Skin epidermis (tissue), 12 donors: ENCODE measurements at regions not wholly inside any gene's neighbourhood (a gene's known extent, or its start where the extent isn't known, plus 50 kb on each side); places are given as distances from the start of the nearest gene placed in this dataset.

Source experiments
- H3K27ac ChIP-seq, 21 experiments: fragments of 200-600 bp; sonication (generic) in 11 of 21; one replicate each; pipeline ENCODE4 v1.5.0; 2020; ENCODE audit warnings: mild to moderate bottlenecking in 3 of 21, inconsistent platforms in 2 of 21, moderate library complexity in 2 of 21
- H3K4me3 ChIP-seq, 7 experiments: fragments of 200-600 bp; sonication (generic) in 2 of 7; one replicate each; pipeline ENCODE4 v1.5.0; 2020; ENCODE audit warnings: inconsistent platforms in 2 of 7, mild to moderate bottlenecking in 2 of 7, moderate library complexity in 1 of 7

- no peak overlapping the region for H3K4me3 ChIP-seq
Observed at GRCh38 chr1:82899017-82899416, 1098.3 kb downstream of the ADGRL2 start.

DNA sequence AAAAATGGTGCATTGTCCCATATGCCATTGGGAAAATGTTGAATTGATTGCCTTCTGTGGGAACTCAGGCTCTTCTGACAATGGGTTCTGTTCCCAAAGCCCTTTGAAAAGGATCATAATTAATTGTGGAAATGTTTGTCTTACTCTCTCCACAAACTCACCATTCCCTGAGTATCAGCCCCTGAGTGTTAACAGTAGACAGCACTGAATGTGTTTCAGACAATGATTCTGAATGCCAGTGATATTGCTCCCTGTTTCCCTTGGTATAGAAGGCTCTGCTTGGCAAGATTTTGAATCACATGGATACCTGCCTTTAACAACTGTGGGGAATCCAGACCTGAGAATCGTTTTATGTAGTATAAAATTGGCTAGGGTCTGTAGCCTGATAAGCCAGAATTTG lies 1096.8 kb downstream of the ADGRL2 start:
- no peak overlapping the region for H3K4me3 ChIP-seq
- H3K27ac ChIP-seq: no peak overlapping the region

More at GRCh38 chr1:82899017-82899416, 1098.3 kb downstream of the ADGRL2 start:
- H3K27ac ChIP-seq: no peak overlapping the region

GRCh38 chr1:82896036-82896435 lies 1095.3 kb downstream of the ADGRL2 start:
- no peak overlapping the region for H3K4me3 ChIP-seq

GRCh38 chr1:82894635-82895034 lies 1093.9 kb downstream of the ADGRL2 start:
- Histone ChIP-seq H3K27ac (no peak overlapping the region), H3K4me3 (no peak overlapping the region)

More at GRCh38 chr1:82896036-82896435, 1095.3 kb downstream of the ADGRL2 start:
- no peak overlapping the region for H3K27ac ChIP-seq

- H3K4me3 ChIP-seq: no peak overlapping the region
- no peak overlapping the region for H3K27ac ChIP-seq
Observed at GRCh38 chr1:82893712-82894470, 1093.2 kb downstream of the ADGRL2 start.

DNA sequence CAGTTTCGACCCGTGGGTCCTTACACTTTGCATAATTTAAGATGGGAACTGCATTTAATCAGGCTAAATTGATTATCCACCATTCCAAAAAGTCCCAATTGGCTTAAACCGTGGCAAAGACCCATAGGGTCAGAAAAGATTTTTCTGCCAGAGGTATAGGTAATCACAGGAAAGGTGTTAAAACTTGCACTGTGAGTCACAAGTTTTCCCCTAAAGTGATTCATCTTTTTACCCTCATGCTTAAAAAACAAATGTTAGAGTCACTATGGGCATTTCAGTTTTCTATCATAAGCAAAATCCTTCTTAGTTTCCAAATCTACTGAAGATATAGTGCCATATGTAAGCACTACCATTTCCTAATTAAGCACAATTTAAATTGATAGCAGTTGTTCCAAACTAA lies 1079.8 kb downstream of the ADGRL2 start:
- no peak overlapping the region for H3K27ac ChIP-seq
- H3K4me3 ChIP-seq: no peak overlapping the region

DNA sequence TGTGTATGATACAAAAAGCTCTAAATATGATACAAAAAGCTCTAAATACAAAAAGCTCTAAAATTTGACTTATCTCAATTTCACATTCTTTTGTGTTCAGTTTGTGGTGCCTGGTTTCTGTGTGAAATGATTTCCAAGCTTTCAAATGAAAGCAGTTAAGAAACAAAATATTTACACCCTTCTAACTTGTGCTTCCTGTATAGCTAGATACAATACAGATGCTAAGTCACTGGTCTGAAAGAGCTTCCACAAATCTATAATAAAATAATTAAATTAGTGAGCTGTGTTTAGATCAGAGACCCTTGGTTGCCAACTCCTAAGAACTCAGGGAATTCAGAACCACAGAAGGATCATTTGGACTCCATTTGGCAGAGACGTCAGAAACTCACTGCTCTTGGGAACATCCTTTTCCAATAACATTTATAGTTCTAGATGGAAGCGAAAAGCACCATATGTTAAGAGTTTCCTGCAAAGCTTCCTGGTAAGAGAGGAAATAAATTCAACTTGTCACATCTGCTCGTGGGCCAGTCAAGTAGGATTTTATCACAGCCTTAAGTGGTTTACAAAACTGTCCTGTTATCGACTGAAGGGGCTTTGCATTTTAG lies 1079.1 kb downstream of the ADGRL2 start:
- no peak overlapping the region for H3K4me3 ChIP-seq
- H3K27ac ChIP-seq: no peak overlapping the region

- no peak overlapping the region for H3K27ac ChIP-seq
- H3K4me3 ChIP-seq: no peak overlapping the region
Observed at GRCh38 chr1:82875170-82875569, 1074.4 kb downstream of the ADGRL2 start.

DNA sequence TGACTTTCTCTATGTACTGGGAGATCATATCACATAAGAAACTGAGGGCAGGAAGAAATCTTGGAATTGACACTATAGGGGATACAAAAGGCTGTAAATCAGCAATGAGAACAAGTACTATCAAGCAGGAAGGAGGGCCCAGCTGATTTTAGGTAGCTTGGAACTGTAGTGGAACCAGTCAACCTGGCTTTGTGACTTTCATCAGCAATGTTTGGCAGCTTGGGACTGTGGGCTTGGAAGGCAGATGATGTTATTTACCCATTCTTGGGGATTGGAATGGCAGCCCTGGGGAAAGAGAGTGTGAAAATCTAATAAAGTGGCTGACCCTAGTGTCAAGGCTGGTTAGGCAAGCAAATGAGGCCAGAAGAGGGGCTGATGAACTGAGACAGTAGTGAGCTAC lies 1073.3 kb downstream of the ADGRL2 start:
- no peak overlapping the region for H3K4me3 ChIP-seq

GRCh38 chr1:82870332-82870731 lies 1069.6 kb downstream of the ADGRL2 start:
- Histone ChIP-seq H3K4me3 (no peak overlapping the region), H3K27ac (no peak overlapping the region)

More for the DNA sequence above, 1073.3 kb downstream of the ADGRL2 start:
- H3K27ac ChIP-seq: no peak overlapping the region

DNA sequence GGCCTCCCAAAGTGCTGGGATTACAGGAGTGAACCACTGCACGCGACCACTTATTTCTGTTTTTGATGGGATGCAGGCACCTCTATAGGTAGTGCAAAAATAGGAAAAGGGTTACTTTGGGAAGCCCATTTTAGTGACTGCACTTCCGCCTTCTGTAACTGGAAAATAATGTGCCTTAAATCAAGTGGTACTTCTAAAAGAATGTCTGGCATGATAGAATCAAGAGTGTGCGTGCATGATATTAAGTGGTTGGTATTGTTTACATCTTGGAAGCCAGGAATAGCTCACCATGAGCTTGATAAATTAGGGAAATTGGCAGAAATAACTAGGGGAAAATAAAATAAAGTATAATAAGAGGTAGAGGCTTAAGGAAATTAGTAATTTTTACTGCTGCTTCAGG lies 1067.0 kb downstream of the ADGRL2 start:
- Histone ChIP-seq H3K27ac (no peak overlapping the region), H3K4me3 (no peak overlapping the region)

DNA sequence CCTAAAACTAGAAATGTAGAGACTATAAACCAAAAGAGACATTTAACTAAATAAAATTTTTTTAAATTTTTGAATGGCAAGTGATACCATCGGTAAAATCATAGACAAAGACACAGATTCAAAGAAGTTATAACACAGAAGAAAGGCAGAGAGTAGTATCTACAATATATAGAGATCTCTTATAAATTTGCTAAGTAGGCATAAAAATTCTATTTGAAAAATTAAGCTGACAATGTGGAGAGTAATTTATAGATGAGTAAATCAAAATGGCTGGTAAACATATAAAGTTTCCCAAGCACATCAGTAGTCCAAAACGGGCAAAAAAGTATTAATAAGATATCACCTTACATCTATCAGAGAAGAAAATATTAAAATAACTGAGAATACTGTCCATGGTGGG lies 1061.0 kb downstream of the ADGRL2 start:
- Histone ChIP-seq H3K27ac (no peak overlapping the region), H3K4me3 (no peak overlapping the region)

- H3K27ac ChIP-seq: peak overlapping the region in 1 of 21 experiments; percentile 14
- H3K4me3 ChIP-seq: no peak overlapping the region
Observed at GRCh38 chr1:82858031-82858430, 1057.3 kb downstream of the ADGRL2 start.

- H3K27ac ChIP-seq: no peak overlapping the region
- no peak overlapping the region for H3K4me3 ChIP-seq
Observed at GRCh38 chr1:82849460-82849859, 1048.7 kb downstream of the ADGRL2 start.

GRCh38 chr1:82848043-82848442 lies 1047.3 kb downstream of the ADGRL2 start:
- Histone ChIP-seq H3K27ac (no peak overlapping the region), H3K4me3 (no peak overlapping the region)

DNA sequence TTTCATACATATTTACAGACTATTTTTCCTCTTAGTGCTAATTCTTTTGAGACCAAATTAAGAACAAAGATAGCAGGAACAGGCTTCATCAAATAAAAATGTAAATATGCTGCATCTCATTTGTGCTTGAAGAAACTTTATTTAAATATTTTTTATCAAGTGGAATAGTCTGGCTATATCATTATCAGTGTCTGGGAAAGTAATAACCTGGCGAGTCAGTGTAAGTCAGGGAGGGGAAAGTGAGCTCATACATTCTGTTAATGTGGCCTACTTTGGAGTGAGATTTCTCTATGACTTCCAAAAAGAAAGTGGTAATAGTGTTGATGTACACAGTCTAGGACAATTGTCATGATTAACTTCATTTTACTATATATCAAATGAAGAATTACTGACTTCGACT lies 1045.1 kb downstream of the ADGRL2 start:
- Histone ChIP-seq H3K4me3 (no peak overlapping the region), H3K27ac (no peak overlapping the region)

DNA sequence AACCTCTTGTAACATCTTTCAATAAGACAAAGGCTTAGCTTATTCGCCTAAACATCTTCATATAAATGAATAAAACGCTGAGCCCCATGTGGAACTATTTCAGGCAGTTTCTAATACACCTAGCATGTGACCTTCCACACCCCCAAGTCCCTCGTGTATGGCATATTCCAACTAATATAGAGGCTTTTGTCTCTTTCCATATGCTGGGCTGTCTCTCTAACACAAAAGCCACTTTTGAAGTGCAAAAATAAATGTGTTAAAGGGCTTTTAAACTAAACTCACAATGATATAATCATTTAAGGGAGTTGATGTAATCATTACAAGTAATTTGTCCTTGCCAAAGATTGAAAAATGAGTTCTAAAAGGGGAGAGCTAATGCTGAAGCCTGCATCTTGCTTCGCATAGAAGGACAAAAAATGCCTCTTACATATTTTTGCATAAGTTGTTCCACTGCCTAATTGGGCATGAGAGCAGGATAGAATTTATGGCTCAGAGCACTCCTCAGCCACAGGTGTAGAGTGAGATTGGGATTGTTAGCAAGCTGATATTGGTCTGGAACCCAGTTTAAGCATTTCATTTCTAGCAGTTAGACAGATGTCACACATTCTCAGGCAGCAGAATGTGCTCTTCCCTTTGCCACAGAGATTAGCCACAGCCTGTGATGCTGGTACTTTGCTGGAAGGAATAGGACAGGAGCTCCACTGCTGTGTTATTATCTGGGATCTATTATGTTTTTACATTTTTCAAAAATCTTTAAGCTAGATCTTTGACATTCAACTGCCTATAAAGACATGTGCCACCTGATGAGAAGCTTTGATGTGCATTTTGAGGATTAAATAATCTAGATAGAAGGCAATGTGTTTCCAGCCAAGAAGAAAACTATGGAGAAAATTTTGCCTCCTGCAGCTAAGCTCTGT lies 1044.4 kb downstream of the ADGRL2 start:
- no peak overlapping the region for H3K27ac ChIP-seq
- no peak overlapping the region for H3K4me3 ChIP-seq

DNA sequence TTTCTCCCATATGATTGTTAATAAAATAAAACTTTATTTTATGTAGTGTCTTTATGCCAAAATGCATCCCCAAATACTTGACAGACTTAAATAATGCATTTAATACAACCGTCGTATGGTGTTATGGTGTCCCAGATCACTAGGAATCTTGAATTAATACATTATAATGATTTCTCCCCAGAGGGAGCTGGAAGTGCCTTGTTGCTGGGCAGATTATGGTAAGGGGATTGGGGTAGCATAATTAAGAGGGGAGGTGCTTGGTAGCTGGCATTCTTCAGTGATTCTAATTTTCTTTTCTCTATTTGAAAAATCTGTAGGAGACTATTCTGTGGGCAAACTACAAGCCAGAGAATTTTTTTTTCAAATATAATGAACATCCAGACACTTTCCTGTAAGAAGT lies 1043.7 kb downstream of the ADGRL2 start:
- Histone ChIP-seq H3K27ac (no peak overlapping the region), H3K4me3 (no peak overlapping the region)

- Histone ChIP-seq H3K27ac (no peak overlapping the region), H3K4me3 (no peak overlapping the region)
Observed at GRCh38 chr1:82843876-82844275, 1043.1 kb downstream of the ADGRL2 start.

- Histone ChIP-seq H3K4me3 (no peak overlapping the region), H3K27ac (no peak overlapping the region)
Observed at GRCh38 chr1:82840192-82840591, 1039.5 kb downstream of the ADGRL2 start.
